Frontal cortex (tissue), 3 donors: ENCODE measurements at regions not wholly inside any gene's neighbourhood (a gene's known extent, or its start where the extent isn't known, plus 50 kb on each side); places are given as distances from the start of the nearest gene placed in this dataset.
"Not testable (repeated sequence)": the region's sequence is repeated elsewhere in the genome, so short reads cannot be mapped to it uniquely, and the experiment has no call there.

ENCODE experiments used
- DNase-seq, 2 donors: peaks; one replicate each; pipeline ENCODE4 v3.0.0; 2012; ENCODE audit warnings: low spot score in 2 of 2
- FAIRE-seq: peaks from 2 replicates; lab custom pipeline; 2012; peaks lifted over from hg19 to GRCh38; lab: Jason Lieb, UNC
- donor health status: control.
- donor health status: control.
- donor health status: control.

DNA sequence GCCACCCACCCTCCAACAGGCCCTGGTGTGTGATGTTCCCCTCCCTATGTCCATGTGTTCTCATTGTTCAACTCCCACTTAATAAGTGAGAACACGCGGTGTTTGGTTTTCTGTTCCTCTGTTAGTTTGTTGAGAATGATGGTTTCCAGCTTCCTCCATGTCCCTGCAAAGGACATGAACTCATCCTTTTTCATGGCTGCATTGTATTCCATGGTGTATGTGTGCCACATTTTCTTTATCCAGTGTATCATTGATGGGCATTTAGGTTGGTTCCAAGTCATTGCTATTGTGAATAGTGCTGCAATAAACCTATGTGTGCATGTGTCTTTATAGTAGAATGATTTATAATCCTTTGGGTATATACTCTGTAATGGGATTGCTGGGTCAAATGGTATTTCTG, 424.2 kb upstream of the MEF2C start:
- not testable (repeated sequence) for DNase-seq

DNA sequence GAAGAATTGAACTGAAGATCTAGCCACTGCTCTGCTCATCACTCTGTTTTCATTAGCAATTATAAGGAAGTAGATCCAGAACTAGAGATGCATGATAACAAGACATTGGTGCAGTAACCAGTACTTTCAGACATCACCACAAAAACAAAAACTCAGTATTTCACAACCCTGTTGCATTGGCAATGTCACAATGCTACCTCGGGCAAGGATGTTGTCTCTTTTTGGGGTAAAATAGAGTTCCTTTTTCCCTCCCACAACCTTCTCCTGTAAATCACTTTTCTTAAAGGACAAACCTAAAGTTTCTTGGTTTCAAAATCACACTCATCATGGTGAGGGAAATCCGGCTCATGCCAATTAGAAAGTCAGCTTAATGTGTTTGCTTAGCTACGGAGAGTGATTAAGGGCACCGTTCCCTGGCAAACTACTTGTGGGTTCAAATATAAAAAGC, 420.1 kb upstream of the MEF2C start:
- FAIRE-seq (no peak), DNase-seq (no peak)

More for the DNA sequence above, 424.2 kb upstream of the MEF2C start:
- FAIRE-seq, result not testable (repeated sequence)

- no peak for DNase-seq
- no peak for FAIRE-seq
These were observed 419.3 kb upstream of the MEF2C start for GRCh38 chr5:89302102-89302891.

- FAIRE-seq (no peak), DNase-seq (no peak)
These were observed 418.5 kb upstream of the MEF2C start for GRCh38 chr5:89301321-89302025.

- DNase-seq (no peak), FAIRE-seq (no peak)
These were observed 417.5 kb upstream of the MEF2C start for GRCh38 chr5:89300426-89300970.

DNA sequence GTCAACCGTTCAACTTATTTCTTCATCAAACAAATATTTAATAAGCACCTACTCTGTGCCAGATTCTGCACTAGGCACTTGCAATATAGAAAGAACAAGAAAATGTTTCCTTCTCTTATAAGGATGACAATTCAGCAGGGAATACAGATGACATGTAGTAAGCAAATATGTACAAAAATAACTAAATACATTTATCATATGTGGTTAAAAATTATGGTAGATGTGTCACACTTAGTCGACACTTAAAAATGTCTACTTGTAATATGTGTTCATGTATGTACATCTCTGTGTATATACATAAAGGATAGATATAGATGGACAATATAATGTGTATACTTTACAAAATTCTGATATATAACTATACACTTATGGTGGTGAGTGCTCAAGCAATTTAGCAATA, 417.0 kb upstream of the MEF2C start:
- FAIRE-seq (no peak), DNase-seq (no peak)

GRCh38 chr5:89297066-89297465, 414.1 kb upstream of the MEF2C start:
- FAIRE-seq, result no peak
- no peak for DNase-seq

GRCh38 chr5:89293810-89294209, 410.8 kb upstream of the MEF2C start:
- FAIRE-seq, result no peak
- DNase-seq, result no peak

DNA sequence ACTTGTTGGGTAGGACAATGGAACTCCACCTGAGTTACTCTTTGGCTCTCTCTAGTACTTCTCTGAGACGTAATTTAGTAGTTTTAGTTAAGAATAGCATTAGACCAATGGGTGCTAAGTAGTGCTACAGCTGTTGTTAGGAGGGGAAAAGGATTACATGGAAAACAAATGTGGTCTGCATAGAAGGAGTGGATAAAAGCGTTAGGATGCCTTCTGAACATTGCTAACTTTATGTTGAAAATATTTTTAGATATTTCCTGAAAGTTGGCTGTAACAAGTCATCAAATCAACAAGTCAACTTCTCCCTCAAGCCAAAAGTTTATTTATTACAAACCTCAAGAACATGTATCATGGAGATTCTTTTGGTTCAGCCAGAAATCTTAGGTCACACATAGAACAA, 409.5 kb upstream of the MEF2C start:
- no peak for DNase-seq
- FAIRE-seq, result no peak

GRCh38 chr5:89289604-89290003, 406.6 kb upstream of the MEF2C start:
- DNase-seq (no peak), FAIRE-seq (no peak)

GRCh38 chr5:89287964-89288363, 405.0 kb upstream of the MEF2C start:
- no peak for DNase-seq
- FAIRE-seq, result no peak

- FAIRE-seq (no peak), DNase-seq (no peak)
These were observed 403.3 kb upstream of the MEF2C start for GRCh38 chr5:89286320-89286719.

GRCh38 chr5:89283728-89284493, 400.9 kb upstream of the MEF2C start:
- DNase-seq, result no peak
- FAIRE-seq, result no peak

- no peak for FAIRE-seq
- DNase-seq, result no peak
These were observed 399.8 kb upstream of the MEF2C start for GRCh38 chr5:89282554-89283510.

DNA sequence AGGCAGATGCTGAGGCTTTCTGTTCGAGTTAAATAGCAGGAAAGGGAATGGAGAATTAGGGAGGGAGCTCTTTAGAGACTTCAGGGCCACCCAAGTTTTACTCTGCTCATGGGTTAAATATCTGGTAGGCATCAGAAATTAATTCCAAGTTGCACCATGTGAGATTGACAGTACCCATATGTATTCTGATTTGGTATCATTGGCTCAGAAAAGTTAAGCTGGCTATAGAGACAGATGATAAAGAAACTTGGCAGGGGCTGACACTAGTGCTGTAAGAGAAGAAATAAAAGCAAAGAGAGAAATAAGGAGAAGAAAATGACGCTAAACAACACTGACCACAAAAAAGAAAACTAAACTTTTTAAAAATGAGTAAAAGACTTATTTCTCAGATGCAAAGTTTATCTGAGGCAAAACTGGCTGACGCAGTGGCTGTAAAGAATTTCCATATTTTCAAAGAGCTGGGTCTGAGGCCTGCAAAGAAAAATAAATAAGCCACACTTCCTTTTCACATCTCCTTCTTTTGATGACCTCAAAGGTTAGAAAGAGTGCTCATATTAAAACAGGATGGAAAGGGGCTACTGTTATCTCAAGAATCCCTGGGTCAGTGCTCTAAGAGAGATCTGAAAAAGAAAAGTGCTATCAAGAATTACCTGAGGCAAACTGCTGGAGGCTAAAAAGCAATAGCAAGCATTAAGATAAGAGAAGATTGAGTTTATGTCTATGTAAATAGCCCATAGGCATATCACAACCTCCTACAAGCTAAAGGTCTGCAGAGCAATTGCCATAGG, 399.0 kb upstream of the MEF2C start:
- FAIRE-seq (no peak), DNase-seq (no peak)

DNA sequence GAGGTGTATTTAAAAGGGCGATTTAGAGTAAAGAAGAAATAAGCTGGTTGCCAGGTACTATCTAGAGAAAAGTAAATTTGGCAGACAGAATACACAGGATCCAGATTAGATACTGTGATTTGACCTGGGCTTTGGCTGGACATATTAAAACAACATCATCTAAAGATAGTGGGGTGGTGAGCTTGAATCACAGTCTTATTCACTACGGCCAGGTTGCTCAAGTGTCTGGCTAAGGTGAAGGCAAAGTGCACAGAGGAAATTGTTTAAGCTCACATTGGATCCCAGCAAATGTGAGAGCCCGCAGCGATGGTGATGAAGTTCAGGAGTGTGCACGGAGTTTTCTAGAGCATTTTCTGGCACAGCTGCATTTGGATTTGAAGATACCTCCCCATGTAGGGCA, 398.2 kb upstream of the MEF2C start:
- no peak for FAIRE-seq
- no peak for DNase-seq

- FAIRE-seq (no peak), DNase-seq (no peak)
These were observed 397.4 kb upstream of the MEF2C start for GRCh38 chr5:89280103-89281037.
